ENCODE measurements at regions not wholly inside any gene's neighbourhood (a gene's known extent, or its start where the extent isn't known, plus 50 kb on each side); places are given as distances from the start of the nearest gene placed in this dataset.

DNA sequence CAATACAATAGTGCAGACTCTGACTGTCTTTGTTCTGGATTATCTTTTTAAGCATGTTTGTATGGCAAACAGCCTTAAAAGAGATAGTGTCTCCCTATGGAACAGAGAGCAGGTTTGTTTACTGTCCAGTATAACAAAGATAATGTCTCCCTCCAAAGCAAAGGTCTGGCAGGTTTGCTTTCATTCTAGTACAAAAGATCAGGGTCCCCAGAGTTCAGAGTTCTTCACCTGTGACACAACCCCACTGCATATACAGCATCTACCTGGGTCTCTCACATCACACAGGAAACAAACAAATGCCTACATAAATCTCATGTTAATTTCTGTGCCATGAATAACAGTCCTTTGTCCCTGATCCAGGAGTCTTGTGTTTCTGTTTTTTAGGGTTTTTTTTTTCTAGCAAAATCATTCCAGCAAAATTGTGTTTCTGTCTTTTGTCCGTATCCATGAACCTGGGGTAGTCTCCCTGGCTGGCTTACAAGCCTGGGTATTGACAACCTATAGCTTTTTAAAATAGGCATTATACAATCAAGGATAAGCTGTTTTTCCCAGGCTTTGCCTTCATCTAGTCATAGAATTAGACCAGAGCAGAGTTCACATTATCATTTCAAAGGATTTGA, 89.4 kb upstream of the PTBP2 start (continued):
- TF ChIP-seq ZNF639 (tag by site-specific recombination; IDR thresholded peaks at IDR 0.05) (no peak), ZNF544 (tag by site-specific recombination; IDR thresholded peaks at IDR 0.05) (no peak), ZNF785 (tag by site-specific recombination; IDR thresholded peaks at IDR 0.05) (no peak), ZNF747 (tag by site-specific recombination; IDR thresholded peaks at IDR 0.05) (no peak), ZNF514 (tag by site-specific recombination; IDR thresholded peaks at IDR 0.05) (no peak), ZIC2 (tag by site-specific recombination; IDR thresholded peaks at IDR 0.05) (no peak), ZNF138 (tag by site-specific recombination; IDR thresholded peaks at IDR 0.05; ENCODE audit: borderline replicate concordance) (no peak), YY1 (tag by site-specific recombination; IDR thresholded peaks at IDR 0.05) (no peak), ZNF211 (tag by site-specific recombination; IDR thresholded peaks at IDR 0.05; ENCODE audit: low read depth) (no peak)

DNA sequence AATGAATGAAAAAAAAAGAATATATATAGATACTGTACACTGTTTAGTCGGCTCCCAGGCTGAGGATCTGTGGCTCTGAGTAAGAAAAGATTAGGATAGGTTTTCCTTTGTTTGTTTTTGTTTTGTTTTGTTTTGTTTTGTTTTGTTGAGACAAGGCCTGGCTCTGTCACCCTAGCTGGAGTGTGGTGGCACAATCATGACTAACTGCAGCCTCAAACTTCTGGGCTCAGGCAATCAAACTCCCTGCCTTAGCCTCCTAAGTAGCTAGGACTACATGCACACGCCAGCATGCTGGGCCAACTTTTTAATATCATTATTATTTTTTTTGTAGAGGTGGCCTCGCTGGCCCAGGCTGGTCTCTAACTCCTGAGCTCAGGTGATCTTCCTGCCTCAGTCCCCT, 87.9 kb upstream of the PTBP2 start:
- no peak for TF ChIP-seq ZNF416 (tag by site-specific recombination; IDR thresholded peaks at IDR 0.05)
- TF ChIP-seq RBAK (tag by site-specific recombination; IDR thresholded peaks at IDR 0.05): no peak
- no peak for TF ChIP-seq ZNF558 (tag by site-specific recombination; IDR thresholded peaks at IDR 0.05)
- no peak for TF ChIP-seq ZFP69B (tag by site-specific recombination; IDR thresholded peaks at IDR 0.05)
- TF ChIP-seq ZNF639 (tag by site-specific recombination; IDR thresholded peaks at IDR 0.05): no peak
- no peak for TF ChIP-seq ZNF221 (tag by site-specific recombination; IDR thresholded peaks at IDR 0.05; ENCODE audit: borderline replicate concordance)
- no peak for TF ChIP-seq ZFP3 (tag by site-specific recombination; IDR thresholded peaks at IDR 0.05; ENCODE audit: low read depth)
- no peak for TF ChIP-seq ZNF132 (tag by site-specific recombination; IDR thresholded peaks at IDR 0.05; ENCODE audit: borderline replicate concordance)
- TF ChIP-seq ZNF174 (tag by site-specific recombination; IDR thresholded peaks at IDR 0.05): no peak
- no peak for TF ChIP-seq ZNF561 (tag by site-specific recombination; IDR thresholded peaks at IDR 0.05; ENCODE audit: borderline replicate concordance)
- no peak for TF ChIP-seq ZFHX2 (tag by site-specific recombination; conservative IDR thresholded peaks at IDR 0.05)
- no peak for TF ChIP-seq ZSCAN16 (tag by site-specific recombination; IDR thresholded peaks at IDR 0.05)
- TF ChIP-seq ZNF555 (tag by site-specific recombination; conservative IDR thresholded peaks at IDR 0.05): no peak
- no peak for TF ChIP-seq ZNF311 (tag by site-specific recombination; IDR thresholded peaks at IDR 0.05; ENCODE audit: borderline replicate concordance)
- ChIA-PET CTCF (interaction anchor here (0.6 to 1.2 kb wide), 2 partner anchors 38 to 71 kb away, joined by 3 to 9 read pairs; no protein-coding TSS in a partner anchor), POLR2A (no interaction called here)
- no peaks in the 10 kb centered on the region for H3K36me3 ChIP-seq (ENCODE audit: control insufficient read depth in 2 of 2, insufficient read depth in 1 of 2, low read length in 2 of 2)
- H3K4me1 ChIP-seq (ENCODE audit: control insufficient read depth, insufficient read depth, low read length): no peaks in the 10 kb centered on the region
- H3K9me3 ChIP-seq (ENCODE audit: control insufficient read depth, insufficient read depth, low read depth, low read length): no peaks in the 10 kb centered on the region
- no peak overlapping the region for H3K27ac ChIP-seq (ENCODE audit: extremely low read depth, low read depth, low read length)
- no peak overlapping the region for H3K4me3 ChIP-seq (ENCODE audit: low read depth, low read length)

- no peaks in the 10 kb centered on the region for H3K36me3 ChIP-seq (ENCODE audit: control insufficient read depth in 2 of 2, insufficient read depth in 1 of 2, low read length in 2 of 2)
- no peaks in the 10 kb centered on the region for H3K4me1 ChIP-seq (ENCODE audit: control insufficient read depth, insufficient read depth, low read length)
- TF ChIP-seq ZNF112 (tag by site-specific recombination; IDR thresholded peaks at IDR 0.05) (no peak), ZNF449 (tag by site-specific recombination; IDR thresholded peaks at IDR 0.05) (no peak), PRDM2 (tag by site-specific recombination; IDR thresholded peaks at IDR 0.05; ENCODE audit: borderline replicate concordance) (no peak)
- no peak overlapping the region for H3K4me3 ChIP-seq (ENCODE audit: low read depth, low read length)
- no peak overlapping the region for H3K27ac ChIP-seq (ENCODE audit: extremely low read depth, low read depth, low read length)
- ChIA-PET CTCF (interaction anchor here (0.6 to 1.2 kb wide), 2 partner anchors 15 to 39 kb away, joined by 4 to 9 read pairs; no protein-coding TSS in a partner anchor), POLR2A (no interaction called here)
- H3K9me3 ChIP-seq (ENCODE audit: control insufficient read depth, insufficient read depth, low read depth, low read length): no peaks in the 10 kb centered on the region
Measured at GRCh38 chr1:96634883-96635282, 86.7 kb upstream of the PTBP2 start.

Measured in HEK293 (cell line).